Femur (tissue), 1 donor: ENCODE measurements at regions not wholly inside any gene's neighbourhood (a gene's known extent, or its start where the extent isn't known, plus 50 kb on each side); places are given as distances from the start of the nearest gene placed in this dataset.
"Not testable (repeated sequence)": the region's sequence is repeated elsewhere in the genome, so short reads cannot be mapped to it uniquely, and the experiment has no call there.

Experiments used
- DNase-seq: peaks from one replicate; pipeline ENCODE4 v3.0.0-alpha.2; 2017

DNA sequence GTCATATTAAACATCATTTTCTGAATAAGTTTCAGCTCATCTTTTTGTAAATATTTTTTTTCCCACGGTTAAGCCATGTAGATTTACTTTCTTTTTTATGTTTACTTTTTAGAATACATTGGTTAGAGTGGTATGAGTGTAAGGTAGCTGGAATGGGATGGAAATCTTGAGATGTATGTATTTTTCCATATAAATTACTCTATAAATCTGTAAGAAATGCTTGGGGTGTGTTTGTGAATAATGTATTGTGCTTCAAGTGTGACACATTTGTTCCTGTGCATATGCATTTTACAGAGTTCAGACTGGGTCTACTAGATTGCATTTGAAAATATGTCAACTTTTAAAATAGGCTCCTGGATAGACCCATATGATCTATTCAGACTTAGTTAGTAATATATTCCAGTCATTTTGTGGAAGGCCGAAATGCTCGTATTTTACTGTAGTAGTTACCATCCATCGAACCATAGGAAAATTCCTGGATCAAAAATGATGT, 756.8 kb downstream of the RAPGEF2 start:
- DNase-seq: no peak

DNA sequence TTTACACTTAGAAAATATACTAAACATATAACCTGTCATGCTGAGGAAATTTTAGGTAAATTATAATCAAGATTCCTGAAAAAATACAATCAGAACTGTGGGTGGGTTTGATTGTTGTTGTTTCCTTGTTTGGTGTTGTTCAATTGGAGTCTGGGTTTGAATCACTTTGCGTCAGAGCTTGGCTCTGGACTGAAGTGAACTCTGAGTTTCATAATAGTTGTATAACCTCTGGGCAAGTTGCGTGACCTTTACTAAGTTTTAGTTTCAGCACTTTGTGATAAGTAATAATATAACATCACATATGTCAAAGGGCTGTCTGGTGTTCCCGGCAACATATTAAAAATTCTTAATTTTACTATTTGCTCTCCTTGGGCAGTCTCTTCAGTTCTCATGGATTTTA, 758.1 kb downstream of the RAPGEF2 start:
- no peak for DNase-seq

- no peak for DNase-seq
These were observed 761.5 kb downstream of the RAPGEF2 start for GRCh38 chr4:159864337-159864736.

GRCh38 chr4:159867673-159868072, 764.8 kb downstream of the RAPGEF2 start:
- no peak for DNase-seq

DNA sequence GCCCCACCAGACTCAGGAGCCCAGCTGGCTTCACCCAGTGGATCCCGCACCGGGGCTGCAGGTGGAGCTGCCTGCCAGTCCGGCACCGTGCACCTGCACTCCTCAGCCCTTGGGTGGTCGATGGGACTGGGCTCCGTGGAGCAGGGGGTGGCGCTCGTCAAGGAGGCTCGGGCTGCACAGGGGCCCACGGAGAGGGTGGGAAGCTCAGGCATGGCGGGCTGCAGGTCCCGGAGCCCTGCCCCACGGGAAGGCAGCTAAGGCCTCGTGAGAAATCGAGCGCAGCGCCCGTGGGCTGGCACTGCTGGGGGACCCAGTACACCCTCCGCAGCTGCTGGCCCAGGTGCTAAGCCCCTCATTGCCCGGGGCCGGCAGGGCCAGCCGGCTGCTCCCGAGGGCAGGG, 766.1 kb downstream of the RAPGEF2 start:
- not testable (repeated sequence) for DNase-seq

GRCh38 chr4:159871141-159871540, 768.3 kb downstream of the RAPGEF2 start:
- no peak for DNase-seq

GRCh38 chr4:159881158-159881557, 778.3 kb downstream of the RAPGEF2 start:
- no peak for DNase-seq

DNA sequence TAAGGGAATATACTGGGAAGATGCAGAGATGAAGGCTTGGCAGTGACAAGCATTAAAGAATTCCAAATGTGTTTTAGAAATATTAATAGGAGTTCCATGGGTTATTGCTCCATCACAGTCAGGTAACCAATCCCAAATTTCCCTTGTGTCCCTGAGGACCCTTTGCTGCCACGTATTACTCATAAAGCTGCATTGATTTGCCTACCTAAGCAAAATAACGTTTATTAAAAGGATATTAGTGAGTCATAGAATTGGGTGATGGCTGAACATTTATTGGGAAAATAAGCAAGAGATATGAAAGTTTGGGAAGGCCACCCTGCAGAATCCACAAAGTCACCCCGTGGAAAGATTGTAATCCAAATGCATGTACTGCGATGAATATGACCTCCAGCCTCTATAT, 782.1 kb downstream of the RAPGEF2 start:
- no peak for DNase-seq

DNA sequence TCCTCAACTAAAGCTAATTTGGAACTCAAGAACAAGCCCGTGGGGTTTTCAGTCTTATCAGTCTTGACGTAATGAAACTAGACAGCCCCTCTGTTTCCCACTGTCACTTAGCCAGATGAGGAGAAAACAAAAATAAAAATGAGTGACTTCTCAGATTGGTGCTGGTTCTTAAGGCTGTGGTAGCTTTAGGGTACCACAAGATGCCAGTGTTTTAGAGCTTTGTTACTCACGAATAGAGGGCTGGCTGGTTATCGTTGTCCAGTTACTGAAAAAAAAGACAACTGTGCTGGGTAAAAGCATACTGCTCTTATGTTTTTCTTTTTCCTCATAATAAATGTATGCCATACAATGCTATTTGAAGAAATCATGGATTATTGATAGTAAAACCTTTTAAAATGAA, 796.7 kb downstream of the RAPGEF2 start:
- no peak for DNase-seq

DNA sequence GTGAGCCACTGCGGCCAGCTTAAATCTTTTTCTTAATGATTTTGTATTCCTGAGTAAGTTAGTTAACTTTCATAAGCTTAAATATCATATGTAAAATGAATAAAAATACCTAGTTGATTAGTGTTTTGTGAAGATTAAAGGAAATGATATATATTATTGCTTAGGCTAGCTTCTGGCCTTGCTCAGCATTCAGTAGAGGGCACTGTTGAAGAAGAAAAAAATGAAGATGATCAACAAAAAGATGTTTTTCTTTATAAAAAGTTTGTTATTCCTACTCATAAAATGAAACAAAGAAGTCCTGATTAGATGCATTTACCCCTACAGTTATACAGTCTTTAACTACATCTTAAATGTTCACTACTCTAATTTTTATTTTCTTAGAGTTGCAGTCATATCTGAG, 797.7 kb downstream of the RAPGEF2 start:
- DNase-seq: no peak

DNA sequence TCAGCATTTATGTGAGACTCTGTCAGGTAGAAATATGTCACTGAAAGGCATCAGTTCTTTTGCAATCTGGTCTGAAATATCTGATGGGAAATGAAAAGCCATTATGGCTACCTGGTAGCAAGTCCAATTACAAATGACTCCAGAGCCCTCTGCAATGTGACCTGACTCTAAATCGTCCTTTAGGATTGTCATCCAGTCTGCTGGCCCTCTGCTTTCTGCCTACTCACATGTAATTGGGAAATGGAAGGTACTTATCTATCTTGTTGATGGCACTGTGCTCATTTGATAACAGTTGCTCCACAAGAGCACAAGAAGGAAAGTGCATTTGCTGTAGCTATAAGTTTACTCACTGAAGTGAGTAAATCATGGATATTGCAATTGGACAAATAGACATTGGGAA, 799.8 kb downstream of the RAPGEF2 start:
- no peak for DNase-seq

GRCh38 chr4:159904906-159905305, 802.0 kb downstream of the RAPGEF2 start:
- no peak for DNase-seq

DNA sequence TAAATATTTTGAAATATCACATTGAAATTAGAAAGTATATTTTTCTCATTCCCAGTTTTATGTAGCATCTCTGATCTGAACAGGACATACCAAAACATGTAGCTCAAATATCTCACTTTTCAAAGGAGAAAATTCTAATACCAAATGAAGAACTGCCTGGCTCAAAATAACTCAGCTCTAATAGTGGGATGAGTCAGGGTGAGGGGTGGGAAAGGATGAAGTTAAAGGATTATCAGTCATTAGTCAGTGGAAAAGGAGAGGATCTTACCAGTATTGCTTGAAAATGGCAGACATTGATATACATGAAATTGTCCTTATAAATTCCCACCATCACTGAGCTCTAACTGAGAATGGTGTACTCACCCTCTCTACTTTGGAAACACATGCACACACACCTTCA, 803.2 kb downstream of the RAPGEF2 start:
- no peak for DNase-seq

DNA sequence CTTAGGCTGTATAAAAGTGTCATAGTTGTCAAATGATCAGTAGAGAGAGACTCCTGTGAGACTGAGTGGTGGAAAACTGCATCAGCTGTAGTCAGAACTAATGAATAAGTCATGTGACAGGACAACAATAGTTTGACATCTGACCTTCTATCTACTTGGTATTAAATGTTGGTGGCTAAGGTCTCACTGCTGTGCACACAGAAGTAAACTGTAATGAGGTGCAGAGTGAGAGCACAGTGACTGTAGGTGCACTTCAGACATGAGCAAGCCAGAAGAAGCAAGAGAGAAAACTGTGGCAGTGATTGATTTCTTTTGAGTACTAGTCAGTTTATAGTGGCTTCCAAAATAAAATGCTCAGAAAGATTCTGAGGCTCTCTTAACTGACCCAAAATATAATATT, 803.6 kb downstream of the RAPGEF2 start:
- no peak for DNase-seq

- no peak for DNase-seq
These were observed 807.8 kb downstream of the RAPGEF2 start for GRCh38 chr4:159910721-159911120.

DNA sequence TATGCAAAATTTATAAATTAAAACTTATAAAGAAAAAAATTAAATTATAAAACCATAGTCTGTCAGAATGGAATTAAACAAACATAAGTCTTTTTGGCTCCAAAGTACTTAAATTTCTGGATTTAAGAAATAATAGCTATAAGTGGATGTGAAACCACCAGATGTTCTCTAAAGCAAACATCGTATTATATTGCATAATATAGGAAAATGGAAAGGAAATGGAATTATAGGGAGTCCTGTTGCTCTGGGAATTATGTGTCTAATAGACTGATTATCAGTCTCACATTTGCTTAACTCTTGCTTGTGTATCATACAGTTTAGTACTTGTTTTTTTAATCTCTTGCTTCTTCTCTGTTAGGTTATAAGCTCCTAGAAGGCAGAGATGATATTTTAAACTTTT, 819.2 kb downstream of the RAPGEF2 start:
- no peak for DNase-seq

DNA sequence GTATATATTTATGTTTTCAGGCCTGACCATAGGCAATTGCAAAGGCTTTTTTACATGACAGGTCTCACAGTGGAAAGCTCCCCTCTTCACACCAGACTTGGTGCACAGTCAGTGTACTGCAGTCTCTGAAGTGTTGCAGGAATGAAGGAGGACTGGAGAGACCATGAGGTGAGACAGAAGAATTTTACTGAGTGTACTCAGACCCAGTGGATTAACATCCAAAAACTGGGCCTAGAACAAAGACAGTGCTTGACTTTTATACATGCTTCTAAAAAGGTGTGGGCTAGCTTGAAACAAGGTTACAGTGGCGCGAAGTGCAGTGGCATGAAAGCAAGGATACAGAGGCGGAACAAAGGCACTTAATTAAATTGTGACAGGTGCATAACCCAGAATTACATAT, 822.9 kb downstream of the RAPGEF2 start:
- DNase-seq: no peak

- DNase-seq: no peak
These were observed 824.0 kb downstream of the RAPGEF2 start for GRCh38 chr4:159926871-159927270.

GRCh38 chr4:159927781-159928180, 824.9 kb downstream of the RAPGEF2 start:
- no peak for DNase-seq

DNA sequence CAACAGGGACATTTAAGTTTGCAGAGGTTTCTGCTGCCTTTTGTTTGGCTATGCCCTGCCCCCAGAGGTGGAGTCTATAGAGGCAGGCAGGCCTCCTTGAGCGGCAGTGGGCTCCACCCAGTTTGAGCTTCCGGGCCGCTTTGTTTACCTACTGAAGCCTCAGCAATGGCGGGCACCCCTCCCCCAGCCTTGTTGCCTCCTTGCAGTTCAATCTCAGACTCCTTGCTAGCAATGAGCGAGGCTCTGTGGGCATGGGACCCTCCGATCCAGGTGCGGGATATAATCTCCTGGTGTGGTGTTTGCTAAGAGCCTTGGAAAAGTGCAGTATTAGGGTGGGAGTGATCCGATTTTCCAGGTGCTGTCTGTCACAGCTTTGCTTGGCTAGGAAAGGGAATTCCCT, 831.7 kb downstream of the RAPGEF2 start:
- DNase-seq: not testable (repeated sequence)

GRCh38 chr4:159937595-159937994, 834.7 kb downstream of the RAPGEF2 start:
- no peak for DNase-seq

GRCh38 chr4:159939681-159940080, 836.8 kb downstream of the RAPGEF2 start:
- not testable (repeated sequence) for DNase-seq

GRCh38 chr4:159941076-159941475, 838.2 kb downstream of the RAPGEF2 start:
- DNase-seq: no peak

DNA sequence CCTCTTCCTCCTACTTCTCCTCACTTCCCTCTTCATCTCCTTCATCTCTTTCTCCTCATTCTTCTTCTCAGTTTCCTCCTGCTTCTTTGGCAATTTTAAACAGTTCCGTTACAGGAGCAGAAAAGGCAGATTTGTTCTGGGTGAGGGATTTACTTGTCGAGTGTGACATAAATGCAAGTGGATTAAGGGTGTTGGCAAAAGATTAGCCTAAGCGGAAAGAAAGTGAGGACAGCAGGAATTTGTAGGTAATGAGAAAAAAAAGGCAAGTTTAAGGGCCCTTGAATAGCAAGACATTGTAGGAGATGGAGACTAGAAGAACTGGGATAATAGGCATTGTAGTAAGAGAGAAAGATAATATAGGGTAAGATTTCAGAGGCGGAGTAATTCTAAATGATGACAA, 841.6 kb downstream of the RAPGEF2 start:
- DNase-seq: no peak

DNA sequence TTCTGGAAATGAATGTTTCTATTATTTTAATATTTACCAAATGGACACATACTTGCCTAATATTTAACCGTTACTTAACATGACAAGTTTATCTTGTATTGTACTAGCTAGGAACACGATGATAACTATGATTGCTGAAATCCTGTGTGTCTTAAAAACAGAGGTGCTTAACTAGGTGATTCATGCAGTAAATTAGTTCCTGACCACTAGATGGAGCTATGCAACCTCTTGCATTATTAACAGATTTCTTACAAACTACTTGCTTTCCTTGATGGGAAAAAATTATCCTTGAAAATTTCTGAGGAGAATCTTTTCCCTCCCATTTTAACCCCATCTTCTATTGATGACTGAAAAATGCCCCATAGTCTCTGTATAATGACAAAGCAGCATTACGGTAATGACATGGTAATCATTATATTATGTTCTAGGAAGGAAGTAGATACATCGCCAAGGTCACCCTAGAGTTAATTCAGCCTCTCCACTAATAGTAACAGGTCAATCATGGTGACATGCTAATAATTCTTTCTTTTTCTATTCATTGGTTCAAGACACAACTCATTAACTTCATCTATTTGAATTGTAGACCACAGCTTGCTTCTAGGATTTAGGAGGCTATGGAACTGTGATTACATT, 844.2 kb downstream of the RAPGEF2 start:
- DNase-seq: no peak
